ENCODE measurements at regions not wholly inside any gene's neighbourhood (a gene's known extent, or its start where the extent isn't known, plus 50 kb on each side); places are given as distances from the start of the nearest gene placed in this dataset.

- Histone ChIP-seq H3K9me2 (no peaks in the 10 kb centered on the region), H3K36me3 (replicated peaks in 1 of 2; ENCODE audit: control insufficient read depth in 1 of 2, insufficient read depth in 2 of 2, low read length in 1 of 2) (no peaks in the 10 kb centered on the region), H3K4me2 (no peak overlapping the region), H3F3A (replicated peaks; ENCODE audit: insufficient read depth) (no peaks in the 10 kb centered on the region), H3K9ac (no peak overlapping the region), H3K9me3 (no peaks in the 10 kb centered on the region), H3K4me1 (ENCODE audit: control insufficient read depth in 1 of 2, insufficient read depth in 2 of 2, low read depth in 1 of 2, low read length in 1 of 2) (no peaks in the 10 kb centered on the region), H3K27me3 (ENCODE audit: insufficient read depth) (peaks cover 5% of the 10 kb centered on the region; the same call in 1 of the 2 replicates), H4K20me1 (ENCODE audit: insufficient read depth) (no peaks in the 10 kb centered on the region), H3K27ac (ENCODE audit: low read depth in 2 of 2, low read length in 1 of 2) (no peak overlapping the region), H3K79me2 (ENCODE audit: insufficient read depth) (no peaks in the 10 kb centered on the region), H2AFZ (ENCODE audit: low read depth) (no peak overlapping the region), H3K4me3 (ENCODE audit: low read depth in 2 of 2, low read length in 1 of 2) (no peak overlapping the region)
- DNase-seq: no peak
- POLR2A ChIA-PET: no interaction called here
- 0% methylated on average over 1 of the region's 1 CpG for WGBS (ENCODE audit: low lambda C conversion rate)
- CTCF ChIA-PET: no interaction called here
- TF ChIP-seq RCOR1 (IDR thresholded peaks at IDR 0.05; ENCODE audit: low read length) (no peak), PBX3 (IDR thresholded peaks at IDR 0.05) (no peak), NRF1 (IDR thresholded peaks at IDR 0.05; ENCODE audit: low read depth, low read length) (no peak), GATA2 (CRISPR knock-in tag; IDR thresholded peaks at IDR 0.05) (no peak), IRF3 (IDR thresholded peaks at IDR 0.05; ENCODE audit: low read depth, low read length) (no peak), CTCF (IDR thresholded peaks at IDR 0.05) (no peak), EP300 (IDR thresholded peaks at IDR 0.05; ENCODE audit: borderline replicate concordance in 1 of 2, low read depth in 1 of 2, low read length in 1 of 2) (no peak), USF2 (IDR thresholded peaks at IDR 0.05; ENCODE audit: borderline replicate concordance, low read depth, low read length) (no peak), NFIC (IDR thresholded peaks at IDR 0.05; ENCODE audit: borderline replicate concordance) (no peak), USF1 (IDR thresholded peaks at IDR 0.05; ENCODE audit: borderline replicate concordance, low read depth) (no peak)
Observed at GRCh38 chr14:98993818-98994217, 278.2 kb downstream of the BCL11B start.

- Histone ChIP-seq H3K9me3 (no peaks in the 10 kb centered on the region), H4K20me1 (ENCODE audit: insufficient read depth) (no peaks in the 10 kb centered on the region), H2AFZ (ENCODE audit: low read depth) (no peak overlapping the region), H3K9ac (no peak overlapping the region), H3K79me2 (ENCODE audit: insufficient read depth) (no peaks in the 10 kb centered on the region), H3K4me3 (ENCODE audit: low read depth in 2 of 2, low read length in 1 of 2) (no peak overlapping the region), H3K4me2 (no peak overlapping the region), H3K36me3 (replicated peaks in 1 of 2; ENCODE audit: control insufficient read depth in 1 of 2, insufficient read depth in 2 of 2, low read length in 1 of 2) (no peaks in the 10 kb centered on the region), H3K4me1 (ENCODE audit: control insufficient read depth in 1 of 2, insufficient read depth in 2 of 2, low read depth in 1 of 2, low read length in 1 of 2) (no peaks in the 10 kb centered on the region), H3K9me2 (no peaks in the 10 kb centered on the region), H3F3A (replicated peaks; ENCODE audit: insufficient read depth) (no peaks in the 10 kb centered on the region), H3K27ac (ENCODE audit: low read depth in 2 of 2, low read length in 1 of 2) (no peak overlapping the region), H3K27me3 (ENCODE audit: insufficient read depth) (peaks cover 13% of the 10 kb centered on the region; the same call in 1 of the 2 replicates)
- no peak for TF ChIP-seq FOSL2 (IDR thresholded peaks at IDR 0.05; ENCODE audit: borderline replicate concordance, low read depth)
- TF ChIP-seq POLR2AphosphoS5 (IDR thresholded peaks at IDR 0.05; ENCODE audit: low read depth, low read length): no peak
- no peak for TF ChIP-seq TCF12 (IDR thresholded peaks at IDR 0.05)
- TF ChIP-seq TEAD4 (IDR thresholded peaks at IDR 0.05; ENCODE audit: borderline replicate concordance, insufficient read depth): no peak
- no peak for TF ChIP-seq RXRA (IDR thresholded peaks at IDR 0.05; ENCODE audit: borderline replicate concordance, low read depth)
- no peak for TF ChIP-seq NFIC (IDR thresholded peaks at IDR 0.05; ENCODE audit: borderline replicate concordance)
- TF ChIP-seq RCOR1 (IDR thresholded peaks at IDR 0.05; ENCODE audit: low read length): no peak
- TF ChIP-seq RFX5 (IDR thresholded peaks at IDR 0.05; ENCODE audit: low read length): no peak
- TF ChIP-seq JUND (IDR thresholded peaks at IDR 0.05): no peak
- no peak for TF ChIP-seq FOXM1 (IDR thresholded peaks at IDR 0.05; ENCODE audit: low read depth)
- no peak for TF ChIP-seq EZH2phosphoT487 (IDR thresholded peaks at IDR 0.05; ENCODE audit: borderline replicate concordance, low read depth)
- no peak for TF ChIP-seq CTCF (IDR thresholded peaks at IDR 0.05)
- TF ChIP-seq MEF2A (IDR thresholded peaks at IDR 0.05; ENCODE audit: borderline replicate concordance, low read depth): no peak
- ChIA-PET POLR2A (no interaction called here), CTCF (no interaction called here)
- DNase-seq: no peak
- WGBS (ENCODE audit: low lambda C conversion rate): 4% methylated on average over 3 of the region's 3 CpGs
Observed at GRCh38 chr14:98994561-98994960, 277.4 kb downstream of the BCL11B start.

Data from SK-N-SH (cell line).